NOMO-1 treated with dmso at 0.1 percent for 144 hours (cell line): ENCODE measurements at regions not wholly inside any gene's neighbourhood (a gene's known extent, or its start where the extent isn't known, plus 50 kb on each side); places are given as distances from the start of the nearest gene placed in this dataset.

Experiments
- DNase-seq: peaks from one replicate; lab custom pipeline; 2025; ENCODE audit not compliant: unreplicated experiment; lab: John Stamatoyannopoulos, UW

DNA sequence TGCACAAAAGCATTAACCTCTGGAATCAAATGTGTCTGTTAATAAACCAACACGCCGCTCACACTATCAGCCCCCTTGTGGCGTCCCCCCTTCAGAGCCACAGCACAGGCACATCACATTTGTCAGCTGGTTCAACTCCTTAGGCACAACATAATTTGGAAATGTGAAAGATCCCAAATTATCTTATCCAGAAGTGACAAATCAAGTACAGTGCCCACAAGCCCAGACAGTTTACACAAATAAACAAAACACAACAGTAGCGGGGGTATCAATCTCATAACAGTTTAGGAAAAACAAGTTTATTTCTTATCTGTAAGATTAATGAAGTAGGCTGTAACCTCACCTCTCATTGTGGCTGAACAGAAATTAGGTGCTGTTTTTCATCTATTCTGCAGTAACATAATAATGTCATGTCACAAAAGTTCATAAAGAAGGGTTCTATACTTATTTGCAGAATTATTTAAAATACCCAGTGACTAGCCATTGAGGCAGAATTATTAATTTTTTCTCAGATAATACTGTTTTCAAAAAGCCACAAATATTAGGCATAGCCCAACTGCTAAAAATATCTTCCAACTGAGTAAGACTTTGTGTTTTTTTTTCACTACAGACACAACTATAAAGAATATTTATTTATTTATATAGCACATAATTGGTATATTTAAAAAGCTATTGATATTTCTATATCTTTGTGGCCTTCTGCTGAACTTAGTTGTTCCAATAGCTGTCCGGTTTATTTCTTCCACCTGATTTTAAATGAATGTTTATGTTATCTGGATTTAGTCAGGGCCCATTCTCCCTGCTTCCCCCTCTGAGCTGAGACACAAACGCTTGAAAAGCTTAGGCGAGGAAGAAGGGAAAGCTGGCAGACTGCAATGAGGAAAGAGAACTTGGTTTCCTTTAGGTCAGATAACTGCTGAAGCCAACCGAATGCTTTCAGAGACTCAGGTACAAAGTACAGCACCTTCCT lies 214.7 kb downstream of the QDPR start:
- DNase-seq = no peak

DNA sequence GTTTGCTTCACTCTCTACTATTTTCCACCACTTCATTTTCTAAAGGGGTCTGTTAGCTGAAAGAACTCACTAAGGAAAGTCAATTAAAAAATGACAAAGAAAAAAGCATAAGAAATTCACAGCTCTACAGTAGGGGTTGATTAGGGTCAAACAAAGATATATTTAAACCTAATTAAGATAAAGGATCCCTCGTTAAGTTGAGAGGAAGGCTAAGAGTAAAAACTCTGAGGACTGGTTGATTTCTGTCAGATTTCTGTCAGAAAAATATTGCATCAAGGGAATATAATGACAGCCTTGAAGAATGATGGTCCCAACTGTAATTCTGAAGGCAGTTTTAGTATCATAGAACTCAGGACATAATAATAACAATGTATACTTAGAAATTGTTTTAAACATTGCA lies 218.0 kb downstream of the QDPR start:
- DNase-seq = no peak

DNA sequence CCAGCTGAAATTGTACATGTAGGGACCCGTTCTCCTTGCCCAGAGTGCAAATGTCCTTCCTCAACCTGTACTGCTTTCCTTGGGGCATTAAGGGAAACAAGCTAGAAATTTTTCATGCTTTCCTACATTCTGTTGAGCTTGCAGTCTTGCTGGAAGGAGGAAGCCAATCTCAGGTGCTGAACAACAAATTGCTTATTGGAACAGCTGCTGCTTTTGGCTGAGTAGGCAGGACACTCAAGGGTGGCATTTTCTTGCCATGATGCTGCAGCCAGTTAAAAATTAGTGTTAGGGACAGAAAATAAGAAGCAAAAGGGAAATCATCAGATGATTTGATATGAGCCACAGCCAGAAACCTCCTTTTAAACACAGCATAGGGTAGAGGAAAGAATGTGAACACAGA lies 223.7 kb downstream of the QDPR start:
- no peak for DNase-seq

DNA sequence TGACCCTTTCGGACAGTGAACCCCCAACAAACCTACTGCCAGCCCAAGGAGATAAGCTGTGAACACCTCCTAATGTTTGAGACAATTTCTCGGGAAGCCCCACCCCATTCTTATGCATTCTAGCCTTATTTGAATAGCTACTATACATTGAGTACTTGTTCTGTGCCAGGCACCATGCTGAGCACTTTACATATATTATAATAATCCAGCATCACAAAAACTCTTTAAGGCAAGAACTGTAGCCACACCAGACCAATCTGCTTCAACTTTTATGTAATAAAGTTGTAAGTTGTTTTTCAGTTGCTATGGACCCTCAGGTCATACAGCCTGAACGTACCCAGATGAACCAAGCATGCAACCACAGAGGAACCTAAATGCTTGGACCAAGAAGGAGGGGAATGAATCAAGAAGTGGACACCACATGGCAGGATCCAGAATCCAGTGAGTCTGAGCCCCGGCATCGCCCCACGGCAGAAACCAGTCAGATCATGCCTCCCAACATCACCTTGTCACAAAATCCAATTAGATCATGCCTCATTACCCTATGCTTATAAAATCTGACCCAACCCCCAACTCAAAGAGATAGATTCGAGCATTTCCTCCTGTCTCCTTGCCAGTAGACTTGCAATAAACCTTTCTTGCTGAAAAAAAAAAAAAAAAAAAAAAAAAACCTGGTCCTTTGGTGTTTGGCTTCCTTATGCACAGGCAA lies 225.0 kb downstream of the QDPR start:
- DNase-seq = no peak

DNA sequence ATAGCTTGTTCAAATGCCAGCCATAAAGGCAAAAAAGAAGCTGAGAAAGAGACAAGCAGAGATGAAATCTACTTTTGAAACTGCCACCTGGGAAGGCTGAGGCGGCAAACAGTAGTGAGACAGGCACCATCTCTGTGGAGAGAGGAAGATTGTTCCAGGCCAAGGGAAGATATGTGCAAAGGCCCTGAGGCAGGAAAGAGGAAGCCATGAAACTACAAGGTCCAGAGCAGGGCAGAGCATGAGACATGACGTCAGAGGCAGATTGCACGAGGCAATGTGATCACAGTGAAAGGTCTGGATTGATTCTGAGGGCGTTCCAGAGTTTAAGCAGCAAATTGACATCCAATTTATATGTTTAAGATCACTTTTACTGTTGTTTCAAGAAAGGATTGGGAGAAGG lies 226.1 kb downstream of the QDPR start:
- DNase-seq = no peak

DNA sequence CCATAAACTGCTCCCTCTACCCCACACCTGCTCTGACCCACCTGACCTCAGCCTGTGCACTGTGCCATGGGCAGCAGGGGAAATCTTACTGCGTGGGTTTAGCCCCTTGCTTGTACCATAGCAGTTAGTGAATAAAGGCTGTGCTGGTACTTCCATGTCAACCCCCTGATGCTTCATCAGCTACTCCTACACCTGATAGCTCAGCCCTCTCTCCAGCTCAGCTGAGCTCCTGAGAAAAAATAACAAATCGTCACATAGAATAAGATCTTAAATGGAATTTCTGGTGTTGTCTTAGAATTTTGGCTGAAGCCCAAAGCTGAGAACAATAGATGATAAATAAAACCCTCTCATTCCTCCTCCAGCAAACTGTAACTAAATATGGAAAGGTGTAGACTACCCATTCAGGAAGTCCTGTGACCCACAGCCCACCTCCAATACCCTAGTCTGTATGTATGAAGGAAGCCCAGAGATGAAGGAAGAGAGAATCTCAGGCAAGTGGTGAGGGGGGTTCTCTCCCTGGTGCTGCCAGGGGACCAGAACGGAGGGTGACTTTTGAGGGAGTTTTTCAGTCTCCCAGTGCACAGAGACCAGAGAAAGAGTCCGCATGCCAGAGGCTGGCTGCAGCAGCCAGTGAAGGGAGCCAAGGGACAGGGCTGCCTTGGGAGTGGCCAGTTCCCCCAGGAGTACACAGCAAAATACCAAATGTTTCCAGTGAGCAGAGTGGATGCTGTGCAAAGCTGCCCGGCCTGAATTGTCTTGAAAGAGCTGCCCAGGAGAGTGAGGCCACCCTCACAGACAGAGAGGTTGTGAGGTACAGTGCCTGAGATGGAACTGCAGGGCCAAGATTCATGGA lies 227.3 kb downstream of the QDPR start:
- DNase-seq = no peak

DNA sequence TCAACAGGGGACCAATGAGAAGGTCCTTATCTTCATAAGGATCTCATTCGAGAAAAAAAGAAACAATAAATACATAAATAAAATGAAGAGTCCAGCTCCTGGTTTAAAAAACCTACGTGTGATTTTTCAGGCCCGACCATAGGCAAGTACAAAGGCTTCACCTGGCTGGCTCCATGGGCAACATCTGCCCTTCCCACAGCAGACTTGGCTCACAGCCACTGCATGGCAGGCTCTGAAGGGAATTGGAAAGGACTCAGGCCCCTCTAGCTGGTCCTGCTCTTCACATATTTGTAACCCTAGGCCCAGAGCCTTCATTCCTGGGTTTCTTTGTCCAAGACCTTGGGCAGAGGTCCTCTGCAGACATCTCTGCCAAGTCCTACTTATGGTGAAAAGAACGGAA lies 228.1 kb downstream of the QDPR start:
- no peak for DNase-seq

DNA sequence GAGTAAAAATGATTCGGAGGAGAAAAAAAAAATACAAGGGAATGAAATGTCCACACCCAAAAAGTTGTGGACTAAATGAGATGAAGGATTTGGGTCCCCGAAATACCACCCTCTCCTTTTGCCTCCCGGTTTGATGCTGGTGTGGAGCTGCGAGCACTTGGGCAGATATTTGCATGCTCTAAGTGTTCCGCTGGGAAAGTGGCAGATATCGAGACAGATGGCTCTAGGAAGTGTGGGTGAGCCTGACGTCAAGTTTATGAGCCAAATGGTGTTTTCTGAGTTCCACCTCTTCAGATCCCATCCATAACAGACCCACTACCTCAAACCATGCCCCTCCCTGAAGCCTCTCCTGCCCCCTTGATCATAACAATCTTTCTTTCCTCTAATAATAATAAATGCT lies 228.6 kb downstream of the QDPR start:
- no peak for DNase-seq

GRCh38 chr4:17280261-17281018 lies 231.4 kb downstream of the QDPR start:
- DNase-seq = no peak

DNA sequence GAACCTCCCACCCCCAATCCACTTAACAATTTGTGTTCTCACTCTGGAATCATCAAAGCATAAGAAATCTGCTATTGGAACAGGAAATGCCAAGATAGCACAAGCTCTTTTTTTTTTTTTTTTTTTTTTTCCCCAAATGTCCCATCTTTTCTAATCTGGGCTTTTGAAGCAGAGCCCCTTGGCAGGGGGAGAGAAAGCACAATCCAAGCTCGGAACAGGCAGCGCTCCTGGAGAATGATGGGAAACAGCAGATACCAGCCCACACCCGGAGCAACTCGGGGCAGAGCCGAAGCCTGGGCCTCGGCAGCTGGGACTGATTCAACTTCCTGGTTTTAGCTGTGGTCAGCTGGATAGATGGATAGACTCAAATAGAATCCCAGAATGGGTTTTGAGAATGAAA lies 235.1 kb downstream of the QDPR start:
- DNase-seq = no peak

GRCh38 chr4:17275836-17276235 lies 236.1 kb downstream of the QDPR start:
- no peak for DNase-seq

GRCh38 chr4:17273047-17273446 lies 238.8 kb downstream of the QDPR start:
- no peak for DNase-seq

DNA sequence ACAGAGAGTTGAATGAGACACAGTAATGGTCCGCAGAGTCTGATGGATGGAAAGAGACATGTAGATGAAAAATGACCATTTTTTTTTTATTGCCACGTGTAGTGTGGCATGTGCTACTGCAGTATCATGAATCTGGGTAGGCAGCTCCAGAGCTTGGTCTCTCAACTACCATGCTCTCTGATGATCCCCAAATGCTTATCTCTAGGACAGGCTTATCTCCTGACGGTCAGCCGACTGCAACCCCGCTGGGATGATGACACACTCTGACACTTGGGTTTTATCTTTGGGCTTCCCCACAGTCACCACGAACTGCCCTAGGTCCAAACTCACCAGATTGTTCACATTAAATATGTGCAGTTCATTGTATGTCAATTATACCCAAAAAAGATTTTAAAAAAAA lies 239.7 kb downstream of the QDPR start:
- DNase-seq = no peak

DNA sequence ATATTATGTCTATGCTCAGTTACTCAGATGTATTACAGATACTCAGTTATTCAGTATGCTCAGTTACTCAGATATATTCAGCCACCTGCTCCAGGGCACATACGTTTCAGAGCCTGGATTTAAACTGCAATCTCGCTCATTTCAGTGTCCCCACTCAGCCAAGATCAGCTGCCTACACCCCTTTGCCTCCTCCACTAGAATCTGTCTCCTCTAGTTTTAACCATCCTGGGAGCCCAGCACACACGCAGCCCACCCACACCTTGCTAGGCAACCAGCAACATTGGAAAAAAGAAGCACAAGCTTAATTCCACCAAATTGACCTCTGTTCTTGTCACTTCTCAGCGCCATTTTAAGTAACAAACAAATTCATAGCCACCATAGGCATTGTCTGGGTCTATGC lies 246.2 kb downstream of the QDPR start:
- no peak for DNase-seq

DNA sequence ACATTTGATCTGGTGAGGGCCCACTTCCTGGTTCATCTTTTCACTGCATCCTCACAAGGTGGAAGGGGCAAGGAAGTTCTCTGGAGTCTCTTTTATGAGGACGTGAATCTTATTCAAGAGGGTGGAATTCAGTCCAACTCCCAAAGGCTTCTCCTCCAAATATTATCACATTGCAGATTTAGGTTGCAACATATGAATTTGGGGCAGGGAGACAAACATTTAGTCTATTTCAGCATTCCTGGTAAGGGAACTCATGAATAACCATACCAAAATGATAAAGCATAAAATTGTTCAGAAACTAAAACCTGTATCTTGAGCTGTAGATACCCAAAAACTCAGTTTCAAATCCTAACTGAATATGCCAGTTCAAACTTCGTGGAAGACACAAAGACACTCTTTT lies 246.8 kb downstream of the QDPR start:
- no peak for DNase-seq

DNA sequence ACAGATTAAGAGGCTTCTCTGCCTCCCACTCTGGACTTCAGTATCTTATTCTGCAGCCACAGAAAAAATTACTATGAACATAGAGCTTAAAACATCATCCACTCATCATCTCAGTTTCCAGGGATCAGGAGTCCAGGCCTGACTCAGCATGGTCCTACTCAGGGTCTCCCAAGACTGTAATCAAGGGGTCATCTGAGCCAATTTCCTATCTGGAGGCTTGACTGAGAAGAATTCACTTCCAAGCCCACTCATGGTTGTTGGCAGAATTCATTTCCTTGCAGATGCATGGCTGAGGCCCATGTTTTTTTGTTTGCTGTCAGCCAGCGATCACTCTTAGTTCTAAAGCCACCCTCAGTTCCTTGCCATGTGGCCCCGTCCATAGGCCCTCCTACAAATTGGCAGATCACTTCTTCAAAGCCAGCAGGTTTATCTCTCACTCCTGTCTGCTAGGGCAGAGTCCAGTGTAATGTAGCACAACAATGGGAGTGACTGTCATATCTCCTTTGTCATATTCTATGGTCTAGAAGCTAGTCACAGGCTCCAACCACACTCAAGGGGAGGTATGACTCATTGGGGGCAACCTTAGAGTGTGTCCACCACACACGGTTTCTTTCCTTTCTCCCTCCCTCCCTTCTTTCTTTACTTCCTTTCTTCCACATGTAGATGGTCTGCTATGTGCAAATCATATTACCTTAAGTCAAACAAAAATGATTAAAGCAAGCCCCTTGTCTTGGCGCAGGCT lies 251.6 kb downstream of the QDPR start:
- no peak for DNase-seq

GRCh38 chr4:17258106-17258505 lies 253.8 kb downstream of the QDPR start:
- DNase-seq = no peak

DNA sequence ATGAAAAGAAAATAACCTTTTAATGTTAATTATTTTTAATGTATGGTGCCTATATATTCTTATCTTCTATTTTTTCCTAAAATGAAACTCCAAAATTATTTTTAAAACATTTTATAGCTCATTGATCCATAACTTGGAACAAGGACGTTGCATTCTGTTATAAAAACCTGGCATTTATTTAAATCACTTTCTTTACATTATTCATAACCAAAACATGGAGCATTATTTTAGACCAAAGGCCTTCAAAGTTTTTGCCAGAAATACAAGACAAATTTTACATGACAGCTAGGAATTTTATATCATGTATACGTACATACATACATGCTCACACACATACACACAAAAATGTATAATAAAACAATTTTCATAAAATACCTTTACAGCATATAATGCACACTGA lies 259.8 kb downstream of the QDPR start:
- DNase-seq = no peak

GRCh38 chr4:17251101-17251500 lies 260.8 kb downstream of the QDPR start:
- no peak for DNase-seq

- no peak for DNase-seq
These were observed 261.3 kb downstream of the QDPR start for GRCh38 chr4:17250591-17250990.
